ENCODE measurements at regions not wholly inside any gene's neighbourhood (a gene's known extent, or its start where the extent isn't known, plus 50 kb on each side); places are given as distances from the start of the nearest gene placed in this dataset.
"Not testable (repeated sequence)": the region's sequence is repeated elsewhere in the genome, so short reads cannot be mapped to it uniquely, and the experiment has no call there.

DNA sequence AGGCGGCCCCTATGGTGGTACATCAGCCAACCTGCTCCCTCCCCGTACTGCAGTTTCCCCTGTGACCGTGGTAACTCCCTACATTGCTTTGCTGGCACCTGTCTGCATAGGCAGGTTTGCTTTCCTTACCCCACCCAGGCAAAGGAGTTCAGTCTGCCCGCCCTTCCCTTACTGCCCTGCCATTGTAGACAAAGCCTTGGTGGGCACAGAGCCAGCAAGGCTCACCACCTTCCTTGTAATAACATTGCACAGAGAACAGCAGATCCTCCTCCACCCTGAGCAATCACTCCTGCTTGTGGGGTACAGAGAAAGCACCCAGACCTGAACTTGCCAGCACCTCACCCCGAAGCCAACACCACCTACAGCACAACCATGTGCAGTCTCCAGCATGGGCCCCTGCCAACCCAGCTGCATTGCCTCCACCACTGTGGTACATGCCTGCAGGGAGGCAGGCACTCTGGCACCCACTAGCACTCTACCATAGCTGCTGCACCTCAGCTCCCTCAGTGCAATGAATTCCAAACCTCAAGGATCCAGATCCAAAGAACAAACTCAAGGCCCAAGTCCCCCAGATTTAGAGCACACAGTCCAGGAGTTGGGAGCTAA is 192.7 kb upstream of the KCNMB2 start:
- no peak for DNase-seq

DNA sequence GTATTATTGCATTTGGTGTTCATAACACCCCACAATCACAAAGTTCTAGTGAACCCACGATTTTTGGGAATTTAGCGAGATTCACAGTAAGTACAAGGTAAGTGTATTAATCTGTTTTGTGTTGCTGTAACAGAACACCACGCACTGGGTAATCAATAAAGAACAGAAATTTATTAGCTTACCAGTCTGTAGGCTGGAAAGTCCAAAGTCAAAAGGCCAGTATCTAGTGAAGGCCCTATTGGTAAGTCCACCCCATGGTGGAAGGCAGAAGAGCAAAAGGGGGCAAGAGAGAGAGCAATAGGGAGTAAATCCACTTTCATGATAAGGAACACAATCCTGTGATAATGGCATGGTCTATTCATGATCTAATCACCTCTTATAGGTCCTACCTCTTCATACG is 190.3 kb upstream of the KCNMB2 start:
- DNase-seq, result no peak

DNA sequence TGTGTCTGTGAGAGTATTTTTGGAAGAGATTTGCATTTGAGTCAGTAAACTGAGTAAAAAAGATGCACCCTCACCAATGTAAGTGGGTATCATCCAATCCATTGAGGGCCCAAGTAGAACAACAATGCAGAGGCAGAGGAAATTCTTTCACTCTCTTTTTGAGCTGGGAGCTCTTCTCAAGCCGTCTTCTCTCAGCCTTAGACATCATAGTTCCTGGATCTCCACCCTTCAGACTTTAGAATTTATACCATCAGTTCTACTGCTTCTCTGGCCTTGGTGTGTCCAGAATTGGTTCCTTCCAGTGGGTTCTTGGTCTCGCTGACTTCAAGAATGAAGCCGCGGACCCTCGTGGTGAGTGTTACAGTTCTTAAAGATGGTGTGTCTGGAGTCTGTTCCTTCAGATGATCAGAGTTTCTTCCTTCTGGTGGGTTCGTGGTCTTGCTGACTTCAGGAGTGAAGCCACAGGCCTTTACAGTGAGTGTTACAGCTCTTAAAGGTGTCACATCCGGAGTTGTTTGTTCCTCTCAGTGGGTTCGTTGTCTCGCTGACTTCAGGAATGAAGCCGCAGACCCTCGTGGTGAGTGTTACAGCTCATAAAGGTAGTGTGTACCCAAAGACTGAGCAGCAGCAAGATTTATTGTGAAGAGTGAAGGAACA is 187.5 kb upstream of the KCNMB2 start:
- DNase-seq, result not testable (repeated sequence)

DNA sequence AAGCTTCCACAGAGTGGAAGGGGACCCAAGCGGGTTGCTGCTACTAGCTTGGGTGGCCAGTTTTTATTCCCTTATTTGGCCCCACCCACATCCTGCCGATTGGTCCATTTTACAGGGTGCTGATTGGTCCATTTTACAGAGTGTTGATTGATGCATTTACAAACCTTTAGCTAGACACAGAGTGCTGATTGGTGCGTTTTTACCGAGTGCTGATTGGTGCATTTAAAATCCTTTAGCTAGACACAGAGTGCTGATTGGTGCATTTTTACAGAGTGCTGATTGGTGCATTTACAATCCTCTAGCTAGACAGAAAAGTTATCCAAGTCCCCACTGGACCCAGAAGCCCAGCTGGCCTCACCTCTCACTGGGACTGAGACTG is 187.0 kb upstream of the KCNMB2 start:
- DNase-seq, result not testable (repeated sequence)

DNA sequence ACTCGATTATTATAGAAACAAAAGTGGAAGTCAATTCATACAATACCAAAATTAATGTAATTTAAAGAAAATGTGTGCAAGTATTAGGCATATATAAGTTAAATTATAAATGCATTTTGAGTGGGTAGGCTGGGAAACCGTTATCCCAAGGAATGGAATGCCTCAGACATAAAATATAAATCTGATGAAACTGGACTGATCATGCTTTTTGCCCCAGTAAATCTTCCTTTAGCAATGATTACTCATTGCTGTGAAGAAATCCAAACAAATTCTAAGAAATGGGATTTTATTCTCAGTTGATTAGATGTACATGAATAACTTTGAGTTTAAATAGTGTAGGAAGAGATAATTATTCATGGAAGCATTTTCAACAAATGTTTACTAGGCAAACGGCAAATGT is 185.5 kb upstream of the KCNMB2 start:
- DNase-seq, result no peak

DNA sequence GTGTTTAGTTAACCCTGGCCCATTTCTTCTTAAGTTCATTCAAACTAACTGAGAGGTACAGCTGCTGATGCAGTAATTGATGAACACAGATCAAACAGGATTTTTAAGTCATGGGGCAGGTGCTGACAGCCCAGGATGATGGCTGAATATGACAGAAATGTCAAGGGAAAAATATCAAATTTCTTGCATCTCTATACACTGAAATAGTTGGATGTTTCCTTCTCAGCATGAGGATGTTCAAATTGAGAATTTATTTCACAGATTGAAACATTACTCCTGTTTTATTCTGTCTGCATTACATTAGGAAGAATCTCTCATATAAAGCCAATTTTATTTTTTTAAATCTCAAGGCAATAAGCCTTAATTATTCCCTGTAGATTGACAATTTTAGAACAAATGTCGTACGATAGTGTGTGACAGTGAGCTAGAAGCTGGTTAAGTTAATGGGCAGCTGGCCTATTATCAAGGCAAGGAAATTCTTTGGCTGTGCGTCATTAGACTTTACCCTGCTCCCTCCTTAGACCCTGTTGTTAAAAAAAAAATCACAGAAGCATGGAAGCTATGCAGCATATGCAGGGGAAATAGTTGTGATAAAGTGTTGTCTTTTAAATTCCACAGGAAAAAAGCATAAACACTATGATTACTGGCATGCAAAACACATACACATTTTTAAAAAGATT is 183.8 kb upstream of the KCNMB2 start:
- DNase-seq, result peak; percentile 85

DNA sequence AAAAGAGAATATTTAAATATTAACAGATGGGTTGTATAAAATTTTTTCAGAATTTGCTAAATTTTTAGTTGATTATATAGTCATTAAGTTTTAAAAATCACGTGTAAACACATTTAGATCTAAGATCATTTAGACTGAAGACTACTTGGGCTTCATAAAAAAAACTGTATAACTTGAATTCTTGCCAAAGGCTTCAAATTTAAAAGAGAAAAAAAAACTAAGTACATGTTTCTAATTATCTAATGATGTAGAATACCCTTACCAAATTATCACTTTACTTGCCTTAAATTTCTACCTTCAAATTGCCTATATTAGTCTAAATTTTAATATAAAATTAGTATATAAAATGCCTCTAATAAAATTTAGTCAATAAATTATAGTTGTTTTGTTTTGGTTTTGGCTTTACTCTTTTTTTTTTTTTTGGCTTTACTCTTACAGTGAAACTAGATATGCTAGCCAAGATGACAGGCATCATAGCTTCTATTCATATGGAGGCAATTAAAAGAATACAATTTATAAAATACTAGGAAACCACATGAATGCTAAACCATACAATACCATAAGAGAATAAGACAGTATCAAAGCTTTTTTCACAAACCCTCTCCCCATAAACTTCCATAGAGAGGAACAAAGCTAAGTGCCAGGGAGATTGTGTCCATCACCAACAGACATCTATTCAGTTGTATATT is 183.1 kb upstream of the KCNMB2 start:
- DNase-seq, result no peak

DNA sequence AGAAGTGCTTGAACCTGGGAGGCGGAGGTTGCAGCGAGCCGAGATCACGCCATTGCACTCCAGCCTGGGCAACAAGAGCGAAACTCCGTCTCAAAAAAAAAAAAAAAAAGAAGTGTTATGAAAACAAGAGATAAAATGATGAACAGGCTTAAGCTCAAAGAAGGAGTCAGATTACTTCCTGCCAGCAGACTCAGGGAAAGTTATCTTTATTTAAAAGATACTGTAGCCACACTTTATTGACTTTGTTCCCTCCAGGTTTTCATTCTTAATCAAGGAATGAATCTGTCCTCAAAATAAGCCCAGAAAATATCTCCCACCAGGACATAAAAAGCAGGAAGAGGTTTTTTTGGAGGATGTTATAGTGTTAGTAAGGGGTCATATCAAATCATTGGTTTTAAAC is 176.5 kb upstream of the KCNMB2 start:
- DNase-seq, result no peak

DNA sequence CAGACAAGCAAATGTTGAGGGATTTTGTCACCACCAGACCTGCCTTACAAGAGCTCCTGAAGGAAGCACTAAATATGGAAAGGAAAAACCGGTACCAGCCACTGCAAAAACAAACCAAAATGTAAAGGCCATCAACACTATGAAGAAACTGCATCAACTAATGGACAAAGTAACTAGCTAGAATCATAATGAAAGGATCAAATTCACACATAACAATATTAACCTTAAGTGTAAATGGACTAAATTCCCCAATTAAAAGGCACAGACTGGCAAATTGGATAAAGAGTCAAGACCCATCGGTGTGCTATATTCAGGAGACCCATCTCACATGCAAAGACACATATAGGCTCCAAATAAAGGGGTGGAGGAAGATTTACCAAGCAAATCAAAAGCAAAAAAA is 173.2 kb upstream of the KCNMB2 start:
- not testable (repeated sequence) for DNase-seq

DNA sequence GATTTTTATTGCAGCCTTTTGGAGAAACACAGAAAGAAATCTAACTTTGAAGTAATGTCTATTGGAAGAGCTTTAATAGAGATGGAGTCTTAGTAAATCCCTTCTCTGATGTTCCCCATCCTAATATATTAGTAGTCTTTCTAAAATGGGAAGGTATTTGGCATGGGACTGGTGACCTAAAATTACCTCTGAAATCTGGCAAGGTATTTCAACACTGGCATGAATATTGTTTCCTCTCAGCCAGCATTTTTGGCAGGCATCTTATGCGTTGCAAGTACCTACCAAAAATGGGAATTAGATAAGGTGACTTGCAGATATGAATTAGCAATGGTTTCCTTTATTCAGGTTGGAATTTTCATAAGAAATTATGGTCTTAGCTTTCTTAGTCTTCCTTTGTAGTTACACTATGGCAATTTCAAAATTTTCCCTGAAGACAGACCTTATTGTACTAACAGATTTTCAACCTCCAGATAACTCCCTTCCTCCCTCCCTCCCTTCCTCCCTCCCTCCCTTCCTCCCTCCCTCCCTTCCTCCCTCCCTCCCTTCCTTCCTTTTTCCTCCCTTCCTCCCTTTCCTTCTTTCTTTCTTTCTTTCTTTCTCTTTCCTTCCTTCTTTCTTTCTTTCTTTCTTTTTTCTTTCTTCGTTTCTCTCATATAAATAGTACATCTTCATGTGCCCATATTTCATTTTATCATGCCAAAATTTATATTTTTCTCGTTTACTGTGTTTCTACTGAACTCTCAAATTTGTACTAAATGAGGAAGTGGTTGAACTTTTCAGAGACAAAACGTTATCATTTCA is 168.2 kb upstream of the KCNMB2 start:
- DNase-seq, result no peak

DNA sequence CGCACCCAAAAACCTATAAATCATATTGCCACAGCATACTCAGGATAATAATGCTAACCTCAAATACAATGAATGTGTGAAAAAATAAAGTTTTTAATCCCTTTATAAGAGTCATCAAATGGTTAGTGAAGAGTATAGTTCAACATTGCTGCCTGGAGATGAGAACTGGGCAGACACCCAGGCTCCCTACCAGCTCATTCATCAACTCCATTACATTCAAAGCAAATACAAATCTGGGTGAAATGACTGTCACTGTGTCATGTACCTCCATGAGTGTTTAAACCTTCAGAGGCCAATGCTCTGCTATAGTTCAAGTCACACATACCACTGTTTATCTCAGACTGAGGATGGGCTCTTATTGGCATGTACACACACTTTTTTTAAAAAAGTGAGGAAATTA is 167.2 kb upstream of the KCNMB2 start:
- DNase-seq, result no peak

DNA sequence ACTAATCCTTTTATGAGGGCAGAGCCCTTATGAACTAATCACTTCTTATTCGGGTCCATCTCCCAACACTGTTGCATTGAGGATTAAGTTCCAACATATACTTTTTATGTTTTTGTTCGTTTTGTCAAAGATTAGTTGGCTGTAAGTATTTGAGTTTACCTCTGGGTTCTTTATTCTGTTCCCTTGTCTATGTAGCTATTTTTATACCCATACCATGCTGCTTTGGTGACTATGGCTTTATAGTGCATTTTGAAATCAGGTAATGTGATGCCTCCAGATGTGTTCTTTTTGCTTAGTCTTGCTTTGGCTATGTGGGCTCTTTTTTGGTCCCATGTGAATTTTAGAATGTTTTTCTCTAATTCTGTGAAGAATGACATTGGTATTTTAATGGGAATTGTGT is 166.4 kb upstream of the KCNMB2 start:
- no peak for DNase-seq

DNA sequence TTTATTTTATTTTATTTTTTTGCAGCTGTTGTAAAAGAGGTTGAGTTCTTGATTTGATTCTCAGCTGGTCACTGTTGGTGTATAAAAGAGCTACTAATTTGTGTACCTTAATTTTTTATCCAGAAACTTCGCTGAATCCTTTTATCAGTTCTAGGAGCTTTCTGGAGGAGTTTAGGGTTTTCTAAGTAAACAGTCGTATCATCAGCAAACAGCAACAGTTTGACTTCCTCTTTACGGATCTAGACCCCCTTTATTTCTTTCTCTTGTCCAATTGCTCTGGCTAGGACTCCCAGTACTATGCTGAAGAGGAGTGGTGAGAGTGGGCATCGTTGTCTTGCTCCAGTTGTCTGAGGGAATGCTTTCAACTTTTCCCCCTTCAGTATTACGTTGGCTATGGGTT is 165.8 kb upstream of the KCNMB2 start:
- no peak for DNase-seq

DNA sequence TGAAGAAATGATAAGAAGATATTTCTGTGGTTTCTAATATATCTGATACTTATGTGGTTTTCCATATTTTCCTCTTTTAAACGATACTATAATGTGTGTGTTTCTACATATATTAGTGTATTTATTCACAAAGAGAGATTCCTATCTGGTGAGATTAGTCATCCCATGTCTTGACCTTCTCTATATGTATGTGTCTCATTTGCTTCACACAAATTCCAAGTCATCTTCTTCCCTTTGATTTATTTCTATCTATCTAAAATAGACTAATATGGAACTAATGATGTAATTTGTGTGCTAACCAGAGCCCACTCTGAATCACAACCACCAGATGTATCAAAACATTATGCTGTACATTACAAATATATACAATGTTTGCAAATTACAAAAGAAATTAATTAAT is 154.7 kb upstream of the KCNMB2 start:
- no peak for DNase-seq

DNA sequence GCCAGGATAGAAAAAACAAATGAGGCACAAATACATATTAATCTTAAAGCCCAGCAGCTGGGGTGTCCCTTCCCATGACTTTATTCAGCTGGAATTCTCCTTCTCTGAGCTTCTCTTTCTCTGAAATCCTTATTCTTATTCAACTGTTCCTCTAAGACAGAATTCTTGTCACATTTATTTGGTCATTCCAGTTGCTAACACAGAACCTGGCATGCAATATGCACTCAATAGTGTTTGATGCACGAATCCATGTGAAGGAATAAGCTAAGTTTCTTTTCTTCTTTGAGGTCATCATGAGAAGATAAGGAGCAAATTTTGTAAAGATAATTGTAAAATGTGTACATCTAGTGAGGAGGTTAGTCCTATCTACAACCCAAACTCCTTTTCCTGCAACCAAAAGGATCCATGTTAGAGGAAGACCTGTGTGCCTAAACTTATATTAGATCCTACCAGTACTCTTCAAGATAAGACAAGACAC is 154.2 kb upstream of the KCNMB2 start:
- DNase-seq, result no peak

DNA sequence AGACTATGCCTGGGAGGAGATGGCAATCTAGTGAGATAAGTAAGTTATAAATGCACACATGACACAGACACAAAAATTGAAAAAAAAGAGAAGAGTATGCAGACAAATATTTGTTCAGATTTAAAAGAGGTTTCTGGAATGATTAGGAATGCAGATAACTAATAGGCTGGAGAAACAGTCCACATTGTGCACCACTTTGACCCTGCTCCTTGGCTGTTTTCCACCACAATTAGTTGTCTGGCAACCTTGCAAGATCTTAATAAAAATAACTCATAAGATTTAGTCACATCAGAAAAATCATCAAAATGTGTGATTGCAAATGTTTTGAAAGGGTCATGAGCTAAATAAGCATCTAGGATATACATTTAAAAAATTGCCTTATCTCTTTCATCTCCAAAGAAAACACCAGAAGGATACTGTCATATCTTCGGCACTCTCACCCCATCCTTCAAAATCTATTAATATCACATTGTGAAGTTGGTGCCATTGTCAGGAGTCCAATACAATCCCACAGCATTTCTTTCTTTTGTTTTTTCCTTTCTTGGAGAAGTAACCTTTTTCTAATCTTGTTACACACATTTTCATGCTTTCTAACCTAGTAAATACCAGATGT is 153.7 kb upstream of the KCNMB2 start:
- no peak for DNase-seq

DNA sequence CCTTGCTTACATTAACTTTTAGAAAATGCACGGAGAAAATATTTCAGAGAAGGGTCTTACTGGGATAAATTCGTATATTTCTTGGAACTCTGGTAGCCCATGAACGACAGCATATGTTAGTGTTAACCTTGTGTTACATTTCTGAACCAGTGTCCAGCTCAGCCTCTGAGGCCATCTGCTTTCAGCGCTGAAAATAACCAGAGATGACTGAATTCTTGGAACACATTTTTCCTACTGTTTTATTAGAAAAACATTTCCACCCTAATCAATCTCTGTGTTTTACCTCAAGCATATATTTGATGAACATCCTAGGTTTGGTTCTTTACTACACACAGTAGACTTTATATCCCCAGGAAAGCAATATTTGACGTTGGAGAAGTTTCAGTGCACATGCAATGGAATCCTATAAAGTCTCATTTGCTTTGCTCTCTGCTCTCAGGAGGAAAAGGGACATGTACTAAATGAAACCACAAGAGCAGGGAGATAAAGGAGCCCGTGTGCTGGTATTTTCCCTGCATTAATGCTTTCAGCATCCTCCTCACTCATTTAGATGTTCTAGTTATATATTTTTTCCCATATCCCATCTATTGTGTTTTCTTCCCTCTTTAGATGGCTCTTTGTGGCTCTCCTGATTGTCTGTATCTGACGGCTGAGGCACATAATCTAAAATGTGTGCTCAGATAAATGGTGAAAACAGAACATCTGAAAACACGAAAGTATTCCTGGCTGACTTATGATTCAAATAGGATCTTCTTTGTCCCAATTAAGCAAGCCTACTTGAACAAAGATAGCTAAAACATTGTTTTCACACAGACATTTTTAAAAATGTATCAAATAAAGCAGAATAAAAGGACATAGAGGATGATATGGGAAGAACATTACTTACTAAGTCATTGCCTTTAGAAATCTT is 151.7 kb upstream of the KCNMB2 start:
- DNase-seq, result peak; percentile 51

DNA sequence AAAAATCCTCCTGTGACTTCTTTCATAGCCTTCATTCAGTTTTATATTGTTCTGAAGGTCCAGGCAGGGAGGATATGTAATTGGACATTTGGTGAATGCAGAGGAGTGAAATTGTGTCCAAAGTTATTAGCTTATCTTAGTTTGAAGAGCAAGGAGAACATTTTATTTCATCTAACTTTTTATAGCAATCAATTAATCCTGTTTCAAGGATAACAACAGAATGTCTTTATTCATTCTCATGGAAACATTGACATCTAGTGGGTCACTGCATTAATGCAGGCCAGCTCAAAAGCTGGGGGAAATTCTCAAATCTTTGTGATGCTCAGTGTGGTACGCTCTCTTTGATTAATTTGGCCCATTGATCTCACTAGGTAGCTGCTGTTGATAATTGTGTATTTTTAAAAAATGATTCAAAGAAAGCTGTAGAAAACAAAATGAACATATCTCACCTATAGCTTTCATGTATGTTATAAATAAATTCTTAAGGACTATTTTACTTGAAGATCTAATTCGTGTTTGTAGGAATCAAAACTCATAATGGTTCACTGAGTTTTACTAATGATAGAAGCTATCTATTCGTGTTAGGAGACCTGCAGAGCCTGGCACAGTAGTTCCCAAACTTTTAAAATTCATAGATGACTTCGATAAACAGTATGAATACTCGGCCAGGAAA is 150.8 kb upstream of the KCNMB2 start:
- peak; percentile 62 for DNase-seq

DNA sequence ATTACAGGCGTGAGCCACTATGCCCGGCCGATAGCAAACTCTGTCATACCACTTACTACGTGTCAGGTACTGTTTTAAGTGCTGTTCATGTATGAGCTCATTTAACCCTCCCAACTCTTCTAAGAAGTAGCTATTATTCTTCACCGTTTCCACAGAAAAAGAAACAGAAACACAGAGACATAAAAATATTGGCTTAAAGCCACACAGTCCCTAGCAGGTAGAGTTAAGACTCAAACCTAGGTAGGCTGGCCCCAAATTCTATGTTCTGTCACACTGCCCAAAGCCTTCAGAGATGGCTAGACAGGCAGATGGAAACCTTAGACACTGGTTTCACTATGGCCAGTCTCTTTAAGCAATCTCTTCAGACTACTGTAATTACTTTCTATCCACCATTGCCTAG is 149.8 kb upstream of the KCNMB2 start:
- DNase-seq, result no peak

DNA sequence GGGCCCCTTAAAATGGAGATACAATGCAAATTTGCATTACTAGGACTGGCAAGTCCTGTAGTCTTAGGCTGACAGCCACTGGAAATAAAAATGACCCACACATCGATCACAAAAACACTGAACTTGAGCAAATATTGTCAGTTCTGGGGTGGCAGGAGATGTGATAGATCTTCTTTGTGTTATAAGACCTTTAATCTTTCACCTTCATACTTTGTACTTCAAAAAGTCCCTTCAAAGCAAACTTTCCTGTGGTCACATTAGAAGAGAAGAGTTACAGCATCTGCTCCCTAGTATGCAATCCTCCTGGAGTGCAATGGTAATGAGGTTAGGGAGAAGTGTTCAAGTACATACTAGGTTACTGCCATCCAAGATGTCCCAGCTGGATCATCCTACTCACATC is 149.4 kb upstream of the KCNMB2 start:
- no peak for DNase-seq

DNA sequence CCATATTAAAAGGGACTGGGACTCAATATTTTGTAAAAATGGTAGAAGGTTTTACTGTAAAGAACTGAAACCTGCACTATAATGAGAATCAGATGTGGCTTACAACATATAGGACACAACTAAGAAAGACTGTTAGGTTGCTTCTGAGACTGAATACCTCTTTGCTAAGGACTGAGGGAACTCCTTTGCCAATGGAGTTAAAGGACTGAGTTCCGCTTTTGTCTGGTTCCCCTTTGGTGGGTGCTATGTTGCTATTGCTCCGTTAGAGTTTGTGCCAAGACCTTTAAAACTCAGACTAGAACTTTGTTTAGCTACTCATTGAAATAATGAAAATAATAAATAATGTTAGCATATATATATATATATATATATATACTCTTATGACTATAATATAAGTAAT is 147.8 kb upstream of the KCNMB2 start:
- no peak for DNase-seq

All from NCI-H146 (cell line).